ENCODE measurements at regions not wholly inside any gene's neighbourhood (a gene's known extent, or its start where the extent isn't known, plus 50 kb on each side); places are given as distances from the start of the nearest gene placed in this dataset.

- Histone ChIP-seq H3K36me3 (ENCODE audit: control insufficient read depth in 3 of 3, insufficient read depth in 3 of 3, low read length in 3 of 3) (no peaks in the 10 kb centered on the region), H3K9me3 (ENCODE audit: control insufficient read depth in 3 of 3, low read length in 3 of 3) (no peaks in the 10 kb centered on the region), H3K9ac (ENCODE audit: low read depth in 1 of 3, low read length in 3 of 3) (no peak overlapping the region), H3K27me3 (ENCODE audit: control insufficient read depth in 3 of 3, insufficient read depth in 3 of 3, low read length in 3 of 3) (no peaks in the 10 kb centered on the region), H3K4me1 (ENCODE audit: control insufficient read depth in 3 of 3, insufficient read depth in 3 of 3, low read length in 3 of 3) (no peaks in the 10 kb centered on the region), H3K27ac (ENCODE audit: low read depth, low read length) (no peak overlapping the region), H3K4me3 (ENCODE audit: low read length in 3 of 3) (no peak overlapping the region)
Observed at GRCh38 chr5:166750376-166750775, 1541.1 kb upstream of the WWC1 start.

GRCh38 chr5:166758151-166758550 is 1533.3 kb upstream of the WWC1 start:
- no peaks in the 10 kb centered on the region for H3K4me1 ChIP-seq (ENCODE audit: control insufficient read depth in 3 of 3, insufficient read depth in 3 of 3, low read length in 3 of 3)
- no peaks in the 10 kb centered on the region for H3K27me3 ChIP-seq (ENCODE audit: control insufficient read depth in 3 of 3, insufficient read depth in 3 of 3, low read length in 3 of 3)
- no peaks in the 10 kb centered on the region for H3K36me3 ChIP-seq (ENCODE audit: control insufficient read depth in 3 of 3, insufficient read depth in 3 of 3, low read length in 3 of 3)
- no peaks in the 10 kb centered on the region for H3K9me3 ChIP-seq (ENCODE audit: control insufficient read depth in 3 of 3, low read length in 3 of 3)
- no peak overlapping the region for H3K27ac ChIP-seq (ENCODE audit: low read depth, low read length)
- no peak overlapping the region for H3K9ac ChIP-seq (ENCODE audit: low read depth in 1 of 3, low read length in 3 of 3)
- no peak overlapping the region for H3K4me3 ChIP-seq (ENCODE audit: low read length in 3 of 3)

- H3K9ac ChIP-seq (ENCODE audit: low read depth in 1 of 3, low read length in 3 of 3), result no peak overlapping the region
- H3K9me3 ChIP-seq (ENCODE audit: control insufficient read depth in 3 of 3, low read length in 3 of 3), result no peaks in the 10 kb centered on the region
- H3K4me3 ChIP-seq (ENCODE audit: low read length in 3 of 3), result no peak overlapping the region
- no peaks in the 10 kb centered on the region for H3K27me3 ChIP-seq (ENCODE audit: control insufficient read depth in 3 of 3, insufficient read depth in 3 of 3, low read length in 3 of 3)
- no peaks in the 10 kb centered on the region for H3K4me1 ChIP-seq (ENCODE audit: control insufficient read depth in 3 of 3, insufficient read depth in 3 of 3, low read length in 3 of 3)
- no peak overlapping the region for H3K27ac ChIP-seq (ENCODE audit: low read depth, low read length)
- H3K36me3 ChIP-seq (ENCODE audit: control insufficient read depth in 3 of 3, insufficient read depth in 3 of 3, low read length in 3 of 3), result no peaks in the 10 kb centered on the region
Observed at GRCh38 chr5:166767858-166768257, 1523.6 kb upstream of the WWC1 start.

- H3K9ac ChIP-seq (ENCODE audit: low read depth in 1 of 3, low read length in 3 of 3), result no peak overlapping the region
- no peaks in the 10 kb centered on the region for H3K4me1 ChIP-seq (ENCODE audit: control insufficient read depth in 3 of 3, insufficient read depth in 3 of 3, low read length in 3 of 3)
- no peak overlapping the region for H3K27ac ChIP-seq (ENCODE audit: low read depth, low read length)
- H3K27me3 ChIP-seq (ENCODE audit: control insufficient read depth in 3 of 3, insufficient read depth in 3 of 3, low read length in 3 of 3), result no peaks in the 10 kb centered on the region
- H3K4me3 ChIP-seq (ENCODE audit: low read length in 3 of 3), result no peak overlapping the region
- H3K9me3 ChIP-seq (ENCODE audit: control insufficient read depth in 3 of 3, low read length in 3 of 3), result no peaks in the 10 kb centered on the region
- H3K36me3 ChIP-seq (ENCODE audit: control insufficient read depth in 3 of 3, insufficient read depth in 3 of 3, low read length in 3 of 3), result no peaks in the 10 kb centered on the region
Observed at GRCh38 chr5:166768536-166768935, 1522.9 kb upstream of the WWC1 start.

GRCh38 chr5:166772770-166773169 is 1518.7 kb upstream of the WWC1 start:
- Histone ChIP-seq H3K9ac (ENCODE audit: low read depth in 1 of 3, low read length in 3 of 3) (no peak overlapping the region), H3K4me1 (ENCODE audit: control insufficient read depth in 3 of 3, insufficient read depth in 3 of 3, low read length in 3 of 3) (no peaks in the 10 kb centered on the region), H3K36me3 (ENCODE audit: control insufficient read depth in 3 of 3, insufficient read depth in 3 of 3, low read length in 3 of 3) (no peaks in the 10 kb centered on the region), H3K27me3 (ENCODE audit: control insufficient read depth in 3 of 3, insufficient read depth in 3 of 3, low read length in 3 of 3) (no peaks in the 10 kb centered on the region), H3K27ac (ENCODE audit: low read depth, low read length) (no peak overlapping the region), H3K4me3 (ENCODE audit: low read length in 3 of 3) (no peak overlapping the region), H3K9me3 (ENCODE audit: control insufficient read depth in 3 of 3, low read length in 3 of 3) (no peaks in the 10 kb centered on the region)

GRCh38 chr5:166781737-166782136 is 1509.7 kb upstream of the WWC1 start:
- Histone ChIP-seq H3K4me1 (ENCODE audit: control insufficient read depth in 3 of 3, insufficient read depth in 3 of 3, low read length in 3 of 3) (no peaks in the 10 kb centered on the region), H3K27ac (ENCODE audit: low read depth, low read length) (no peak overlapping the region), H3K9me3 (ENCODE audit: control insufficient read depth in 3 of 3, low read length in 3 of 3) (no peaks in the 10 kb centered on the region), H3K9ac (ENCODE audit: low read depth in 1 of 3, low read length in 3 of 3) (no peak overlapping the region), H3K4me3 (ENCODE audit: low read length in 3 of 3) (no peak overlapping the region), H3K27me3 (ENCODE audit: control insufficient read depth in 3 of 3, insufficient read depth in 3 of 3, low read length in 3 of 3) (no peaks in the 10 kb centered on the region), H3K36me3 (ENCODE audit: control insufficient read depth in 3 of 3, insufficient read depth in 3 of 3, low read length in 3 of 3) (no peaks in the 10 kb centered on the region)

- Histone ChIP-seq H3K4me1 (ENCODE audit: control insufficient read depth in 3 of 3, insufficient read depth in 3 of 3, low read length in 3 of 3) (no peaks in the 10 kb centered on the region), H3K9ac (ENCODE audit: low read depth in 1 of 3, low read length in 3 of 3) (no peak overlapping the region)
Observed at GRCh38 chr5:166784545-166785078, 1506.8 kb upstream of the WWC1 start.

GRCh38 chr5:166786178-166786577 is 1505.3 kb upstream of the WWC1 start:
- H3K36me3 ChIP-seq (ENCODE audit: control insufficient read depth in 3 of 3, insufficient read depth in 3 of 3, low read length in 3 of 3), result no peaks in the 10 kb centered on the region
- no peak overlapping the region for H3K9ac ChIP-seq (ENCODE audit: low read depth in 1 of 3, low read length in 3 of 3)
- H3K9me3 ChIP-seq (ENCODE audit: control insufficient read depth in 3 of 3, low read length in 3 of 3), result no peaks in the 10 kb centered on the region
- H3K27ac ChIP-seq (ENCODE audit: low read depth, low read length), result no peak overlapping the region
- no peaks in the 10 kb centered on the region for H3K4me1 ChIP-seq (ENCODE audit: control insufficient read depth in 3 of 3, insufficient read depth in 3 of 3, low read length in 3 of 3)
- H3K4me3 ChIP-seq (ENCODE audit: low read length in 3 of 3), result no peak overlapping the region
- no peaks in the 10 kb centered on the region for H3K27me3 ChIP-seq (ENCODE audit: control insufficient read depth in 3 of 3, insufficient read depth in 3 of 3, low read length in 3 of 3)

More at GRCh38 chr5:166784545-166785078, 1506.8 kb upstream of the WWC1 start:
- Histone ChIP-seq H3K36me3 (ENCODE audit: control insufficient read depth in 3 of 3, insufficient read depth in 3 of 3, low read length in 3 of 3) (no peaks in the 10 kb centered on the region), H3K4me3 (ENCODE audit: low read length in 3 of 3) (no peak overlapping the region), H3K9me3 (ENCODE audit: control insufficient read depth in 3 of 3, low read length in 3 of 3) (no peaks in the 10 kb centered on the region), H3K27ac (ENCODE audit: low read depth, low read length) (no peak overlapping the region), H3K27me3 (ENCODE audit: control insufficient read depth in 3 of 3, insufficient read depth in 3 of 3, low read length in 3 of 3) (no peaks in the 10 kb centered on the region)

GRCh38 chr5:166786889-166787288 is 1504.6 kb upstream of the WWC1 start:
- H3K27ac ChIP-seq (ENCODE audit: low read depth, low read length), result no peak overlapping the region
- no peaks in the 10 kb centered on the region for H3K4me1 ChIP-seq (ENCODE audit: control insufficient read depth in 3 of 3, insufficient read depth in 3 of 3, low read length in 3 of 3)
- H3K36me3 ChIP-seq (ENCODE audit: control insufficient read depth in 3 of 3, insufficient read depth in 3 of 3, low read length in 3 of 3), result no peaks in the 10 kb centered on the region
- no peaks in the 10 kb centered on the region for H3K27me3 ChIP-seq (ENCODE audit: control insufficient read depth in 3 of 3, insufficient read depth in 3 of 3, low read length in 3 of 3)
- H3K9ac ChIP-seq (ENCODE audit: low read depth in 1 of 3, low read length in 3 of 3), result no peak overlapping the region
- no peaks in the 10 kb centered on the region for H3K9me3 ChIP-seq (ENCODE audit: control insufficient read depth in 3 of 3, low read length in 3 of 3)
- no peak overlapping the region for H3K4me3 ChIP-seq (ENCODE audit: low read length in 3 of 3)

GRCh38 chr5:166788050-166788449 is 1503.4 kb upstream of the WWC1 start:
- no peaks in the 10 kb centered on the region for H3K9me3 ChIP-seq (ENCODE audit: control insufficient read depth in 3 of 3, low read length in 3 of 3)
- H3K36me3 ChIP-seq (ENCODE audit: control insufficient read depth in 3 of 3, insufficient read depth in 3 of 3, low read length in 3 of 3), result no peaks in the 10 kb centered on the region
- no peak overlapping the region for H3K9ac ChIP-seq (ENCODE audit: low read depth in 1 of 3, low read length in 3 of 3)
- no peaks in the 10 kb centered on the region for H3K4me1 ChIP-seq (ENCODE audit: control insufficient read depth in 3 of 3, insufficient read depth in 3 of 3, low read length in 3 of 3)
- H3K4me3 ChIP-seq (ENCODE audit: low read length in 3 of 3), result no peak overlapping the region
- H3K27ac ChIP-seq (ENCODE audit: low read depth, low read length), result no peak overlapping the region
- no peaks in the 10 kb centered on the region for H3K27me3 ChIP-seq (ENCODE audit: control insufficient read depth in 3 of 3, insufficient read depth in 3 of 3, low read length in 3 of 3)

GRCh38 chr5:166795756-166796155 is 1495.7 kb upstream of the WWC1 start:
- H3K4me3 ChIP-seq (ENCODE audit: low read length in 3 of 3), result no peak overlapping the region
- no peaks in the 10 kb centered on the region for H3K4me1 ChIP-seq (ENCODE audit: control insufficient read depth in 3 of 3, insufficient read depth in 3 of 3, low read length in 3 of 3)
- no peaks in the 10 kb centered on the region for H3K27me3 ChIP-seq (ENCODE audit: control insufficient read depth in 3 of 3, insufficient read depth in 3 of 3, low read length in 3 of 3)
- H3K9me3 ChIP-seq (ENCODE audit: control insufficient read depth in 3 of 3, low read length in 3 of 3), result no peaks in the 10 kb centered on the region
- no peak overlapping the region for H3K9ac ChIP-seq (ENCODE audit: low read depth in 1 of 3, low read length in 3 of 3)
- no peaks in the 10 kb centered on the region for H3K36me3 ChIP-seq (ENCODE audit: control insufficient read depth in 3 of 3, insufficient read depth in 3 of 3, low read length in 3 of 3)
- H3K27ac ChIP-seq (ENCODE audit: low read depth, low read length), result no peak overlapping the region

All from skeletal muscle tissue (tissue), 3 donors.